ENCODE measurements at regions not wholly inside any gene's neighbourhood (a gene's known extent, or its start where the extent isn't known, plus 50 kb on each side); places are given as distances from the start of the nearest gene placed in this dataset.
"Not testable (repeated sequence)": the region's sequence is repeated elsewhere in the genome, so short reads cannot be mapped to it uniquely, and the experiment has no call there.

GRCh38 chr21:25280061-25280460 lies 327.2 kb downstream of the MRPL39 start:
- in situ Hi-C loops (cut with MboI; ENCODE audit: low sequenced_read_pairs) = no loop called here

- in situ Hi-C loops (cut with MboI; ENCODE audit: low sequenced_read_pairs) = no loop called here
These were observed 333.3 kb downstream of the MRPL39 start for GRCh38 chr21:25273959-25274358.

- in situ Hi-C loops (cut with MboI; ENCODE audit: low sequenced_read_pairs) = no loop called here
These were observed 352.6 kb downstream of the MRPL39 start for GRCh38 chr21:25254491-25255174.

- in situ Hi-C loops (cut with MboI; ENCODE audit: low sequenced_read_pairs) = no loop called here
These were observed 360.7 kb downstream of the MRPL39 start for GRCh38 chr21:25246546-25246945.

- in situ Hi-C loops (cut with MboI; ENCODE audit: low sequenced_read_pairs) = no loop called here
These were observed 362.5 kb downstream of the MRPL39 start for GRCh38 chr21:25244735-25245134.

- in situ Hi-C loops (cut with MboI; ENCODE audit: low sequenced_read_pairs) = no loop called here
These were observed 363.5 kb downstream of the MRPL39 start for GRCh38 chr21:25243808-25244207.

GRCh38 chr21:25240974-25241373 lies 366.3 kb downstream of the MRPL39 start:
- in situ Hi-C loops (cut with MboI; ENCODE audit: low sequenced_read_pairs) = no loop called here

- in situ Hi-C loops (cut with MboI; ENCODE audit: low sequenced_read_pairs) = no loop called here
These were observed 372.2 kb downstream of the MRPL39 start for GRCh38 chr21:25234857-25235801.

GRCh38 chr21:25220954-25221353 lies 386.3 kb downstream of the MRPL39 start:
- in situ Hi-C loops (cut with MboI; ENCODE audit: low sequenced_read_pairs) = no loop called here

GRCh38 chr21:25220169-25220568 lies 387.1 kb downstream of the MRPL39 start:
- in situ Hi-C loops (cut with MboI; ENCODE audit: low sequenced_read_pairs) = no loop called here

- in situ Hi-C loops (cut with MboI; ENCODE audit: low sequenced_read_pairs) = no loop called here
These were observed 391.4 kb downstream of the MRPL39 start for GRCh38 chr21:25215698-25216384.

GRCh38 chr21:25214676-25215075 lies 392.6 kb downstream of the MRPL39 start:
- in situ Hi-C loops (cut with MboI; ENCODE audit: low sequenced_read_pairs) = no loop called here

- in situ Hi-C loops (cut with MboI; ENCODE audit: low sequenced_read_pairs) = no loop called here
These were observed 407.3 kb downstream of the MRPL39 start for GRCh38 chr21:25199944-25200343.

- in situ Hi-C loops (cut with MboI; ENCODE audit: low sequenced_read_pairs) = no loop called here
These were observed 416.1 kb downstream of the MRPL39 start for GRCh38 chr21:25191141-25191540.

- in situ Hi-C loops (cut with MboI; ENCODE audit: low sequenced_read_pairs) = no loop called here
These were observed 417.8 kb downstream of the MRPL39 start for GRCh38 chr21:25189497-25189896.

- in situ Hi-C loops (cut with MboI; ENCODE audit: low sequenced_read_pairs) = no loop called here
These were observed 418.6 kb downstream of the MRPL39 start for GRCh38 chr21:25188677-25189079.

GRCh38 chr21:25186273-25186672 lies 421.0 kb downstream of the MRPL39 start:
- in situ Hi-C loops (cut with MboI; ENCODE audit: low sequenced_read_pairs) = no loop called here

- in situ Hi-C loops (cut with MboI; ENCODE audit: low sequenced_read_pairs) = no loop called here
These were observed 423.7 kb downstream of the MRPL39 start for GRCh38 chr21:25183577-25183976.

- in situ Hi-C loops (cut with MboI; ENCODE audit: low sequenced_read_pairs) = not testable (repeated sequence)
These were observed 425.6 kb downstream of the MRPL39 start for GRCh38 chr21:25181690-25182089.

- in situ Hi-C loops (cut with MboI; ENCODE audit: low sequenced_read_pairs) = no loop called here
These were observed 428.2 kb downstream of the MRPL39 start for GRCh38 chr21:25179116-25179515.

- in situ Hi-C loops (cut with MboI; ENCODE audit: low sequenced_read_pairs) = no loop called here
These were observed 430.5 kb downstream of the MRPL39 start for GRCh38 chr21:25176637-25177412.

Measured in HL-60/S4 treated with phorbol 12-myristate 13-acetate at 8.2 ng/mL for 4 days and 3 days (cell line).